ENCODE measurements at regions not wholly inside any gene's neighbourhood (a gene's known extent, or its start where the extent isn't known, plus 50 kb on each side); places are given as distances from the start of the nearest gene placed in this dataset.
"Not testable (repeated sequence)": the region's sequence is repeated elsewhere in the genome, so short reads cannot be mapped to it uniquely, and the experiment has no call there.

- no peak for TF ChIP-seq CTCF (IDR thresholded peaks at IDR 0.05; ENCODE audit: low read depth, low read length)
- no peak overlapping the region for H3K4me3 ChIP-seq (ENCODE audit: low read depth, low read length)
- no peak for DNase-seq (ENCODE audit: low read depth, low spot score)
- in situ Hi-C loops (cut with HindIII; ENCODE audit: low sequenced_read_pairs) = no loop called here
These were observed 201.3 kb downstream of the AKAP7 start for GRCh38 chr6:131336596-131336995.

- in situ Hi-C loops (cut with HindIII; ENCODE audit: low sequenced_read_pairs); DNase-seq (ENCODE audit: low read depth, low spot score); H3K4me3 ChIP-seq (ENCODE audit: low read depth, low read length): not testable (repeated sequence)
These were observed 211.6 kb downstream of the AKAP7 start for GRCh38 chr6:131346896-131347295.

GRCh38 chr6:131348572-131348971, 213.3 kb downstream of the AKAP7 start:
- no peak for DNase-seq (ENCODE audit: low read depth, low spot score)
- no peak for TF ChIP-seq CTCF (IDR thresholded peaks at IDR 0.05; ENCODE audit: low read depth, low read length)
- no peak overlapping the region for H3K4me3 ChIP-seq (ENCODE audit: low read depth, low read length)
- in situ Hi-C loops (cut with HindIII; ENCODE audit: low sequenced_read_pairs) = no loop called here

GRCh38 chr6:131349199-131349598, 213.9 kb downstream of the AKAP7 start:
- in situ Hi-C loops (cut with HindIII; ENCODE audit: low sequenced_read_pairs) = no loop called here
- H3K4me3 ChIP-seq (ENCODE audit: low read depth, low read length) = no peak overlapping the region
- no peak for TF ChIP-seq CTCF (IDR thresholded peaks at IDR 0.05; ENCODE audit: low read depth, low read length)
- DNase-seq (ENCODE audit: low read depth, low spot score) = no peak

GRCh38 chr6:131353106-131353505, 217.8 kb downstream of the AKAP7 start:
- TF ChIP-seq CTCF (IDR thresholded peaks at IDR 0.05; ENCODE audit: low read depth, low read length) = no peak
- no peak for DNase-seq (ENCODE audit: low read depth, low spot score)
- in situ Hi-C loops (cut with HindIII; ENCODE audit: low sequenced_read_pairs) = no loop called here
- no peak overlapping the region for H3K4me3 ChIP-seq (ENCODE audit: low read depth, low read length)

- no peak for DNase-seq (ENCODE audit: low read depth, low spot score)
- TF ChIP-seq CTCF (IDR thresholded peaks at IDR 0.05; ENCODE audit: low read depth, low read length) = no peak
- in situ Hi-C loops (cut with HindIII; ENCODE audit: low sequenced_read_pairs) = no loop called here
- no peak overlapping the region for H3K4me3 ChIP-seq (ENCODE audit: low read depth, low read length)
These were observed 218.6 kb downstream of the AKAP7 start for GRCh38 chr6:131353876-131354275.

GRCh38 chr6:131354356-131354755, 218.7 kb upstream of the ARG1 start:
- TF ChIP-seq CTCF (IDR thresholded peaks at IDR 0.05; ENCODE audit: low read depth, low read length) = no peak
- no peak for DNase-seq (ENCODE audit: low read depth, low spot score)
- no peak overlapping the region for H3K4me3 ChIP-seq (ENCODE audit: low read depth, low read length)
- in situ Hi-C loops (cut with HindIII; ENCODE audit: low sequenced_read_pairs) = no loop called here
